HCT116 (cell line): ENCODE measurements at regions not wholly inside any gene's neighbourhood (a gene's known extent, or its start where the extent isn't known, plus 50 kb on each side); places are given as distances from the start of the nearest gene placed in this dataset.

Experiments used
- ATAC-seq: fragments of 200-7000 bp; cut with Tn5 transposase; 2 replicates; pipeline ENCODE4 v1.9.1; 2020; ENCODE audit warnings: mild to moderate bottlenecking, moderate library complexity
- BruUV-seq: library from RNA; stranded (reverse); fragments of 400-500 nt; replicated peaks from 2 replicates; lab custom pipeline; 2021; lab: Mats Ljungman, UMichigan
- CTCF ChIA-PET: fragments of 300-600 bp; sonication (Branson Sonifier 250); formaldehyde crosslinking; loops from one replicate; lab custom pipeline; 2021; ENCODE audit warnings: antibody characterized with exemption; lab: Charles Lee
- POLR2A ChIA-PET: fragments of 300-600, 350-600 bp; sonication (Branson Sonifier 250); formaldehyde crosslinking; loops from one replicate; lab custom pipeline; 2021; ENCODE audit warnings: antibody characterized with exemption; lab: Charles Lee
- RAD21 ChIA-PET, 2 experiments: fragments of 300-600 bp; sonication (Branson Sonifier 250); formaldehyde crosslinking; loops; one replicate each; lab custom pipeline; 2023; ENCODE audit warnings: low total read pairs in 2 of 2; ENCODE audit not compliant: uncharacterized antibody in 2 of 2, unreplicated experiment in 2 of 2, low non-redundant PET in 1 of 2; lab: Charles Lee
- DNase-seq: peaks from one replicate; pipeline ENCODE4 v3.0.0-alpha.2; 2010; ENCODE audit warnings: low read depth, low spot score
- H2AFZ ChIP-seq: fragments of 200-600 bp; shearing (Covaris generic), sonication (generic); 2 replicates; pipeline ENCODE4 v1.6.1; 2017; ENCODE audit warnings: low read depth, mixed run types, mixed read lengths, antibody characterized with exemption, low read length; ENCODE audit not compliant: poor library complexity, severe bottlenecking
- H3K27ac ChIP-seq: 2 replicates; pipeline ENCODE4 v1.5.1; 2012; ENCODE audit warnings: low read depth, low read length
- H3K27me3 ChIP-seq: fragments of 200-600 bp; sonication (generic); 2 replicates; pipeline ENCODE4 v1.6.1; 2016; ENCODE audit warnings: mixed run types, low read length, mixed read lengths; ENCODE audit not compliant: insufficient read depth
- H3K36me3 ChIP-seq, 2 experiments: fragments of 200-500 bp in 1 of 2; fragments of 200-600 bp in 1 of 2; sonication (Bioruptor generic) in 1 of 2; sonication (generic) in 1 of 2; 2 replicates each; pipeline versions ENCODE4 v1.5.1 to v1.6.1; 2014 to 2016; ENCODE audit warnings: low read length in 2 of 2, inconsistent platforms in 1 of 2, mixed read lengths in 1 of 2, mixed run types in 1 of 2; ENCODE audit not compliant: insufficient read depth in 2 of 2, control insufficient read depth in 1 of 2
- H3K4me1 ChIP-seq, 2 experiments: fragments of 200-600 bp in 1 of 2; sonication (generic) in 1 of 2; 2 replicates each; pipeline versions ENCODE4 v1.5.1 to v1.6.1; 2012 to 2017; ENCODE audit warnings: low read length in 2 of 2, inconsistent platforms in 1 of 2, mild to moderate bottlenecking in 1 of 2, mixed read lengths in 1 of 2, mixed run types in 1 of 2, moderate library complexity in 1 of 2; ENCODE audit not compliant: insufficient read depth in 2 of 2, control insufficient read depth in 1 of 2
- H3K4me2 ChIP-seq: fragments of 200-600 bp; sonication (generic); 2 replicates; pipeline ENCODE4 v1.6.1; 2017; ENCODE audit warnings: mixed run types, low read length, mixed read lengths
- H3K4me3 ChIP-seq, 2 experiments: fragments of 200-600 bp in 1 of 2; sonication (generic) in 1 of 2; replicated peaks in 1 of 2; 2 replicates each; pipeline ENCODE4 v1.5.1; 2011 to 2016; ENCODE audit warnings: low read length in 2 of 2, control low read depth in 1 of 2, low read depth in 1 of 2, mild to moderate bottlenecking in 1 of 2, mixed read lengths in 1 of 2, mixed run types in 1 of 2
- H3K79me2 ChIP-seq: fragments of 200-600 bp; sonication (generic); 2 replicates; pipeline ENCODE4 v1.6.1; 2017; ENCODE audit warnings: mild to moderate bottlenecking, mixed run types, low read length, moderate library complexity, mixed read lengths; ENCODE audit not compliant: insufficient read depth
- H3K9ac ChIP-seq: fragments of 200-600 bp; sonication (generic); 2 replicates; pipeline ENCODE4 v1.6.1; 2016; ENCODE audit warnings: low read length, mixed read lengths
- H3K9me2 ChIP-seq: fragments of 200-600 bp; sonication (generic), shearing (Covaris generic); 2 replicates; pipeline ENCODE4 v1.6.1; 2017; ENCODE audit warnings: mixed run types, mild to moderate bottlenecking, moderate library complexity; ENCODE audit not compliant: insufficient read depth
- H3K9me3 ChIP-seq, 2 experiments: fragments of 200-500 bp in 1 of 2; fragments of 200-600 bp in 1 of 2; sonication (Bioruptor generic) in 1 of 2; sonication (generic) in 1 of 2; 2 replicates each; pipeline ENCODE4 v1.6.1; 2014 to 2017; ENCODE audit warnings: low read length in 2 of 2, mixed read lengths in 2 of 2, inconsistent platforms in 1 of 2, low read depth in 1 of 2, mild to moderate bottlenecking in 1 of 2, mixed run types in 1 of 2, moderate library complexity in 1 of 2; ENCODE audit not compliant: control insufficient read depth in 1 of 2, insufficient read depth in 1 of 2
- H4K20me1 ChIP-seq: fragments of 200-600 bp; sonication (generic), shearing (Covaris generic); 2 replicates; pipeline ENCODE4 v1.6.1; 2017; ENCODE audit warnings: mixed run types, mild to moderate bottlenecking, moderate library complexity; ENCODE audit not compliant: insufficient read depth
- CBX3 ChIP-seq: IDR thresholded peaks from 2 replicates; pipeline ENCODE4 v1.6.1; 2012; ENCODE audit warnings: low read depth
- EGR1 ChIP-seq: IDR thresholded peaks from 2 replicates; pipeline ENCODE4 v1.6.1; 2012; ENCODE audit warnings: low read depth
- ELF1 ChIP-seq: IDR thresholded peaks from 2 replicates; pipeline ENCODE4 v1.6.1; 2012; ENCODE audit warnings: low read depth, borderline replicate concordance
- EZH2 ChIP-seq: fragments of 200-600 bp; sonication (generic); IDR thresholded peaks from 2 replicates; pipeline ENCODE4 v1.6.1; 2017; ENCODE audit warnings: antibody characterized with exemption, mixed run types
- EZH2phosphoT487 ChIP-seq: fragments of 200-600 bp; IDR thresholded peaks from 2 replicates; pipeline ENCODE4 v1.6.1; 2018; ENCODE audit warnings: antibody characterized with exemption, borderline replicate concordance
- POLR2AphosphoS5 ChIP-seq: IDR thresholded peaks from 2 replicates; pipeline ENCODE4 v1.6.1; 2011; ENCODE audit warnings: mild to moderate bottlenecking, low read depth, low read length, moderate library complexity
- SP1 ChIP-seq: IDR thresholded peaks from 2 replicates; pipeline ENCODE4 v1.6.1; 2012; ENCODE audit warnings: low read depth
- YY1 ChIP-seq: IDR thresholded peaks from 2 replicates; pipeline ENCODE4 v1.6.1; 2011; ENCODE audit warnings: low read length, low read depth, moderate library complexity, mild to moderate bottlenecking; ENCODE audit not compliant: insufficient replicate concordance; ENCODE audit errors: extremely low read depth
- ZFX ChIP-seq: fragments of 450-650 bp; IDR thresholded peaks from 2 replicates; pipeline ENCODE4 v1.6.1; 2017
- ZNF274 ChIP-seq: fragments of 200-500 bp; sonication (Bioruptor generic); IDR thresholded peaks from 2 replicates; pipeline ENCODE4 v1.6.1; 2014; ENCODE audit warnings: mild to moderate bottlenecking, low read depth, low read length, inconsistent platforms
- intact Hi-C: fragments of 100-400 bp; cut with micrococcal nuclease; formaldehyde crosslinking; loops from 2 replicates; pipeline ENCODE4 v1.10.0; 2022
- TF ChIP-seq, protein P1 (sequence below), 3 experiments: fragments of 200-600 bp in 1 of 3; sonication (generic) in 1 of 3; IDR thresholded peaks in 2 of 3; conservative IDR thresholded peaks in 1 of 3; 2 replicates each; pipeline ENCODE4 v1.5.1; 2012 to 2017; ENCODE audit warnings: low read depth in 2 of 3, low read length in 2 of 3, antibody characterized with exemption in 1 of 3, borderline replicate concordance in 1 of 3, control low read depth in 1 of 3, mild to moderate bottlenecking in 1 of 3, mixed read lengths in 1 of 3, mixed run types in 1 of 3, moderate library complexity in 1 of 3; ENCODE audit not compliant: insufficient read depth in 1 of 3
- TF ChIP-seq, protein P2 (sequence below): IDR thresholded peaks from 2 replicates; pipeline ENCODE4 v1.6.1; 2012
- TF ChIP-seq, protein P3 (sequence below): IDR thresholded peaks from 2 replicates; pipeline ENCODE4 v1.6.1; 2012
- TF ChIP-seq, protein P4 (sequence below): IDR thresholded peaks from 2 replicates; pipeline ENCODE4 v1.6.1; 2012; ENCODE audit warnings: low read depth

DNA sequence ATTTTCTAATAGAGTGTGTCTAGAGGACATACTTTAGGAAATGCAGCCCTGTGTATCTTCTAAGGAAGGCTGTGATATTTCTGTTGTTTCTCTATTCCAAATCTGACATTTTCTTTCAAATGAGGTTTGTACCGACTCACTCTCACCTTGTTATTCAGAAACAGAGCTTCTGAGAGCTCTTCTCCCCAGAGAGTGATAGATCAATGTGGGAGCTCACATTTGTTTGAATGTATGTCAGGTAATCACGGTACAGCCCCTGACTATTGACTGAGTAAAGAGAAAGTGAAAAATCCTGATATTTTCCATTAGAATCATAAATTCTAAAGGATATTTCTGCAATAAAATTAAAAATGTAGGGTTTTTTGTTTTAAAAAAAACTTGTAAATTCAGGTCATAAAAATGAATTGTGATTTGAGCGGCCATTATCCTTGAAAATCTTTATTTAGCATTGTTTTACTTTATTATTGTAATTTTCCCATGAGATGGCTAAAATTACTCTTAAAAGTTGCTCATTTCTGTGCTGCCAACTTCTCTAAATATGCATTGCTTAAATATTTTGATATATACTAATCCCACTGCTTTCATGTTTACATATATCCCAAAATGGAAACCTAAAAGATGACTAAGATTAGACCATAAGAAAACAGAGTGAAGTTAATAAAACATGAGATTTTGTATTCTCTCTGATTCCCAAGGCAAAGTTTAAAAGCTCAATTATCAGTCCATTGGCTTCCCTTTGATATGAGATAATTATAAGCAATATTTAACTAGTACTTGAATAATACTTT is 1226.8 kb upstream of the CITED2 start:
- no peaks in the 10 kb centered on the region for H3K27me3 ChIP-seq
- TF ChIP-seq, protein P1, sequence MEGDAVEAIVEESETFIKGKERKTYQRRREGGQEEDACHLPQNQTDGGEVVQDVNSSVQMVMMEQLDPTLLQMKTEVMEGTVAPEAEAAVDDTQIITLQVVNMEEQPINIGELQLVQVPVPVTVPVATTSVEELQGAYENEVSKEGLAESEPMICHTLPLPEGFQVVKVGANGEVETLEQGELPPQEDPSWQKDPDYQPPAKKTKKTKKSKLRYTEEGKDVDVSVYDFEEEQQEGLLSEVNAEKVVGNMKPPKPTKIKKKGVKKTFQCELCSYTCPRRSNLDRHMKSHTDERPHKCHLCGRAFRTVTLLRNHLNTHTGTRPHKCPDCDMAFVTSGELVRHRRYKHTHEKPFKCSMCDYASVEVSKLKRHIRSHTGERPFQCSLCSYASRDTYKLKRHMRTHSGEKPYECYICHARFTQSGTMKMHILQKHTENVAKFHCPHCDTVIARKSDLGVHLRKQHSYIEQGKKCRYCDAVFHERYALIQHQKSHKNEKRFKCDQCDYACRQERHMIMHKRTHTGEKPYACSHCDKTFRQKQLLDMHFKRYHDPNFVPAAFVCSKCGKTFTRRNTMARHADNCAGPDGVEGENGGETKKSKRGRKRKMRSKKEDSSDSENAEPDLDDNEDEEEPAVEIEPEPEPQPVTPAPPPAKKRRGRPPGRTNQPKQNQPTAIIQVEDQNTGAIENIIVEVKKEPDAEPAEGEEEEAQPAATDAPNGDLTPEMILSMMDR (IDR thresholded peaks at IDR 0.05 in 2 of 3, conservative IDR thresholded peaks at IDR 0.05 in 1 of 3; ENCODE audit: borderline replicate concordance in 1 of 3, insufficient read depth in 1 of 3, low read depth in 2 of 3, low read length in 2 of 3) = no peak
- TF ChIP-seq, protein P2, sequence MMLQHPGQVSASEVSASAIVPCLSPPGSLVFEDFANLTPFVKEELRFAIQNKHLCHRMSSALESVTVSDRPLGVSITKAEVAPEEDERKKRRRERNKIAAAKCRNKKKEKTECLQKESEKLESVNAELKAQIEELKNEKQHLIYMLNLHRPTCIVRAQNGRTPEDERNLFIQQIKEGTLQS = no peak
- TF ChIP-seq CBX3 = no peak
- no peak for TF ChIP-seq ZNF274
- TF ChIP-seq EZH2phosphoT487 = no peak
- TF ChIP-seq, protein P3, sequence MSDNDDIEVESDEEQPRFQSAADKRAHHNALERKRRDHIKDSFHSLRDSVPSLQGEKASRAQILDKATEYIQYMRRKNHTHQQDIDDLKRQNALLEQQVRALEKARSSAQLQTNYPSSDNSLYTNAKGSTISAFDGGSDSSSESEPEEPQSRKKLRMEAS = no peak
- TF ChIP-seq ZFX = no peak
- TF ChIP-seq, protein P4, sequence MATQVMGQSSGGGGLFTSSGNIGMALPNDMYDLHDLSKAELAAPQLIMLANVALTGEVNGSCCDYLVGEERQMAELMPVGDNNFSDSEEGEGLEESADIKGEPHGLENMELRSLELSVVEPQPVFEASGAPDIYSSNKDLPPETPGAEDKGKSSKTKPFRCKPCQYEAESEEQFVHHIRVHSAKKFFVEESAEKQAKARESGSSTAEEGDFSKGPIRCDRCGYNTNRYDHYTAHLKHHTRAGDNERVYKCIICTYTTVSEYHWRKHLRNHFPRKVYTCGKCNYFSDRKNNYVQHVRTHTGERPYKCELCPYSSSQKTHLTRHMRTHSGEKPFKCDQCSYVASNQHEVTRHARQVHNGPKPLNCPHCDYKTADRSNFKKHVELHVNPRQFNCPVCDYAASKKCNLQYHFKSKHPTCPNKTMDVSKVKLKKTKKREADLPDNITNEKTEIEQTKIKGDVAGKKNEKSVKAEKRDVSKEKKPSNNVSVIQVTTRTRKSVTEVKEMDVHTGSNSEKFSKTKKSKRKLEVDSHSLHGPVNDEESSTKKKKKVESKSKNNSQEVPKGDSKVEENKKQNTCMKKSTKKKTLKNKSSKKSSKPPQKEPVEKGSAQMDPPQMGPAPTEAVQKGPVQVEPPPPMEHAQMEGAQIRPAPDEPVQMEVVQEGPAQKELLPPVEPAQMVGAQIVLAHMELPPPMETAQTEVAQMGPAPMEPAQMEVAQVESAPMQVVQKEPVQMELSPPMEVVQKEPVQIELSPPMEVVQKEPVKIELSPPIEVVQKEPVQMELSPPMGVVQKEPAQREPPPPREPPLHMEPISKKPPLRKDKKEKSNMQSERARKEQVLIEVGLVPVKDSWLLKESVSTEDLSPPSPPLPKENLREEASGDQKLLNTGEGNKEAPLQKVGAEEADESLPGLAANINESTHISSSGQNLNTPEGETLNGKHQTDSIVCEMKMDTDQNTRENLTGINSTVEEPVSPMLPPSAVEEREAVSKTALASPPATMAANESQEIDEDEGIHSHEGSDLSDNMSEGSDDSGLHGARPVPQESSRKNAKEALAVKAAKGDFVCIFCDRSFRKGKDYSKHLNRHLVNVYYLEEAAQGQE = no peak
- TF ChIP-seq SP1 = no peak
- no peak for TF ChIP-seq EGR1
- TF ChIP-seq EZH2 = no peak
- TF ChIP-seq ELF1 = no peak
- no peak for TF ChIP-seq YY1
- no peak for TF ChIP-seq POLR2AphosphoS5
- H4K20me1 ChIP-seq = no peaks in the 10 kb centered on the region
- intact Hi-C loops = no loop called here
- no peaks in the 10 kb centered on the region for H3K79me2 ChIP-seq
- ChIA-PET RAD21 (no interaction called here), CTCF (no interaction called here), POLR2A (no interaction called here)
- H2AFZ ChIP-seq = no peak overlapping the region
- H3K9ac ChIP-seq = no peak overlapping the region
- no peaks in the 10 kb centered on the region for H3K9me3 ChIP-seq
- no peaks in the 10 kb centered on the region for H3K4me1 ChIP-seq
- H3K4me2 ChIP-seq = no peak overlapping the region
- DNase-seq (no peak), ATAC-seq (no peak)
- no TSS peak for BruUV-seq
- no peak overlapping the region for H3K27ac ChIP-seq
- H3K4me3 ChIP-seq = no peak overlapping the region
- no peaks in the 10 kb centered on the region for H3K9me2 ChIP-seq
- H3K36me3 ChIP-seq = no peaks in the 10 kb centered on the region
